ENCODE measurements at regions not wholly inside any gene's neighbourhood (a gene's known extent, or its start where the extent isn't known, plus 50 kb on each side); places are given as distances from the start of the nearest gene placed in this dataset.

DNA sequence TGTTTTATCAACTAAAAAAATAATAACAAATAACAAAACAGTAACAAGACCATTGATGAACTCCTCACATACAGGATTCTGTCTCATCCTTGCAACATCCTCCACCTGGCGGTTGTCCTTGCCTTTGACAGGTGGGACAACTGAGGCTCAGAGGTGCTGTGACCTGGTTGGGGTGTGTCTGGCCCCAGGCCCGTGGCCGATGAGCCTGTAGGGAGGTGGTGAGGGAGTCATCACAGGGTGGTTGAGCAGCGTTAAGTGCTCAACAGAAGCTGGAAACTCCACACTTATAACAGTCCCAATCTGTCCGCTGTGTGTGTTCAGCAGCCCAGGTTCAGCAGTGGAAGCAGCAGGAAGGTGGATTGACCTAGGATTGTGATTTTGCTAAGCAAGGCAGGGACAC, 131.6 kb upstream of the RAB12 start:
- ATAC-seq = no peak
- 87 to 97% methylated on average over 3 to 5 of the region's 5 CpGs for WGBS, 2 donors (ENCODE audit: low coverage in 1 of 2)
- Histone ChIP-seq H3K4me3 (no peak overlapping the region), H3K27ac (no peak overlapping the region), H3K4me1 (no peaks in the 10 kb centered on the region), H3K9me3 (peaks cover 0 to 5% (median 0%) of the 10 kb centered on the region in 3 donors), H3K36me3 (no peaks in the 10 kb centered on the region), H3K27me3 (peaks cover 7% of the 10 kb centered on the region)
- TF ChIP-seq, protein P1, sequence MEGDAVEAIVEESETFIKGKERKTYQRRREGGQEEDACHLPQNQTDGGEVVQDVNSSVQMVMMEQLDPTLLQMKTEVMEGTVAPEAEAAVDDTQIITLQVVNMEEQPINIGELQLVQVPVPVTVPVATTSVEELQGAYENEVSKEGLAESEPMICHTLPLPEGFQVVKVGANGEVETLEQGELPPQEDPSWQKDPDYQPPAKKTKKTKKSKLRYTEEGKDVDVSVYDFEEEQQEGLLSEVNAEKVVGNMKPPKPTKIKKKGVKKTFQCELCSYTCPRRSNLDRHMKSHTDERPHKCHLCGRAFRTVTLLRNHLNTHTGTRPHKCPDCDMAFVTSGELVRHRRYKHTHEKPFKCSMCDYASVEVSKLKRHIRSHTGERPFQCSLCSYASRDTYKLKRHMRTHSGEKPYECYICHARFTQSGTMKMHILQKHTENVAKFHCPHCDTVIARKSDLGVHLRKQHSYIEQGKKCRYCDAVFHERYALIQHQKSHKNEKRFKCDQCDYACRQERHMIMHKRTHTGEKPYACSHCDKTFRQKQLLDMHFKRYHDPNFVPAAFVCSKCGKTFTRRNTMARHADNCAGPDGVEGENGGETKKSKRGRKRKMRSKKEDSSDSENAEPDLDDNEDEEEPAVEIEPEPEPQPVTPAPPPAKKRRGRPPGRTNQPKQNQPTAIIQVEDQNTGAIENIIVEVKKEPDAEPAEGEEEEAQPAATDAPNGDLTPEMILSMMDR (IDR thresholded peaks at IDR 0.05) = no peak
- no peak for TF ChIP-seq EP300 (IDR thresholded peaks at IDR 0.05)
- no peak for TF ChIP-seq POLR2A (IDR thresholded peaks at IDR 0.05)
- TF ChIP-seq POLR2AphosphoS5 (IDR thresholded peaks at IDR 0.05) = no peak

DNA sequence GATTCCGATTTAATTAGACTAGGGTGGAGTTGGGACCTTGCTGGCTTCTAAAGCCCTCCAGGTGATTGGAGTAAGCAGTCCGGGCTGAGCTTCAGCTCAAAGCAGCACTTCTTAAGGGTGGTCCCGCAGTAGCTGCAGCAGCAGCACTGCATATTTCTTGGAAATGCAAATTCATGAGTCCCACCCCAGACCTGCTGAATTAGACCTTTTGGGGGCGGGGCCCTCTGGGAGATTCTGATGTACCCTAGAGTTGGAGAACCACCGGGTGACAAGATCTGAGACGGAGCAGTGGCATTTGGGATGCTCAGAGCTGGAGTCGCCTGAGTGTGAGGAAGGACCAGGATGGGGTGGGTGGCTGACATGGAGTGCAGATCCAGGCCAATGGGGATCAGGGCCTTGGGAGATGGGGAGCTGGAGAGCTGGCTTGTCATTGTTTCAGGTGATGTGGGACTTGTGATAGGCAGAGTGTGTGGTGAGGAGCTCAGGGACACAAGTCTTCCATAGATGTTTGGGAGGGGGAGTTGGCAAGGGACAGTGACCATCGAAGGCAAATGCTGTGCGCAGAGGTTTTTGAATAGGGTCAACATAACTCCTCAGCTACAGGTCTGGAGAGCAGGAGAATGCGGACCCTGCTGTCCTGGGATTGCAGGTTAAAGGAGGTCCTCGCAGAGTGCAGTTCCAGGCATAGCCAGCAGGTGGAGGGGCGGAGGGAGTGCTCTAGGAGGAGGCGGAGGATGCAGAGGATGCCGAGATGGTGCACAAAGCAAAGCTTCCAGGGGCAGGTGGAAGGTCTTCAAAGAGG, 130.9 kb upstream of the RAB12 start:
- no peak overlapping the region for H3K27ac ChIP-seq
- H3K4me3 ChIP-seq = no peak overlapping the region
- peak; percentile 22 for ATAC-seq
- H3K36me3 ChIP-seq = no peaks in the 10 kb centered on the region
- no peak for TF ChIP-seq POLR2A (IDR thresholded peaks at IDR 0.05)
- TF ChIP-seq, protein P1 (IDR thresholded peaks at IDR 0.05) = peak; percentile 51 to 76 (median 66)
- H3K4me1 ChIP-seq = no peaks in the 10 kb centered on the region
- WGBS, 2 donors (ENCODE audit: low coverage in 1 of 2) = 16 to 37% methylated on average over 5 to 8 of the region's 14 CpGs
- H3K27me3 ChIP-seq = peaks cover 7% of the 10 kb centered on the region
- H3K9me3 ChIP-seq = peaks cover 0 to 5% (median 0%) of the 10 kb centered on the region in 3 donors

DNA sequence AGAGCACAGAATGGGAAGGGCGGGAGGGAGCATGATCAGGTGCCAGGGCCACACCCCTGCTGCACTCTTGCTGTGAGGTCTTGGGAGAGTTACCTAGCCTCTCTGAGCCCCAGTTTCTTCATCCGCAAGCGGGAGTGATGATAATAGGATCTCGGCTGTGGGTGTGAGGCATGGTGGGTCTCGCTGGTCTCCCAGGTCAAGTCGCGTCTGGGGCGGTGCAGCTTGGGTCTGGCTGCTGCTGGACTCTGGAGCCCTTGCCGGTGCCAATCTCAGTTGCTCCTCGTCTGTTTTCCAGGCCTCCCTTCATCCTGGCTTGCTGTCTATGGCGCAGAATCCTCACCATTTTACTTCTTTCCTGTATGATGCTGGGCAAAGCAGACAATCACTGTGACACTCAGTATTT, 130.3 kb upstream of the RAB12 start:
- H3K27me3 ChIP-seq = peaks cover 7% of the 10 kb centered on the region
- WGBS, 2 donors (ENCODE audit: low coverage in 1 of 2) = 87 to 95% methylated on average over 3 to 7 of the region's 11 CpGs
- no peaks in the 10 kb centered on the region for H3K36me3 ChIP-seq
- no peak for ATAC-seq
- no peak overlapping the region for H3K27ac ChIP-seq
- no peaks in the 10 kb centered on the region for H3K4me1 ChIP-seq
- no peak overlapping the region for H3K4me3 ChIP-seq
- TF ChIP-seq POLR2A (IDR thresholded peaks at IDR 0.05) = no peak
- TF ChIP-seq, protein P1 (IDR thresholded peaks at IDR 0.05) = no peak
- peaks cover 0 to 5% (median 0%) of the 10 kb centered on the region in 3 donors for H3K9me3 ChIP-seq

DNA sequence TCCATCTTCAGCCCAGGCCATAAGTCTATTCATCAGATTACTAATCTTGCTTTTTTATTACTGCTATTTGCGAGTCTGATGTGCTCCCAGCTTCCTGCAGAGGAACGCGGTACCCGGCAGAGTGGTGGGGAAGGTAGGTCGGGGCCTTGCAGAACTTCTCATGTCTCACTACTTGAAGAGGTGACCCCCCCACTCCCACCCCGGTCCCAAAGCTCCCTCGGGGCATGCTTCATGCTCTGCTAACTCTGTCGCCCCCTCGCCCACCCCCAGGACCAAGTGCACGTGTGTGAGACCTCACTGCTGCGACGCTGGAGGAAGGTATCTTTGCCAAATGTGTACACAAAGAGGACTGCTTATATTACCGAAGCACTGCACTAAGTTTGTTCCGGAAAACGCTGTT, 129.4 kb upstream of the RAB12 start:
- Histone ChIP-seq H3K4me1 (no peaks in the 10 kb centered on the region), H3K27me3 (peaks cover 7% of the 10 kb centered on the region), H3K27ac (no peak overlapping the region), H3K4me3 (no peak overlapping the region), H3K36me3 (no peaks in the 10 kb centered on the region), H3K9me3 (peaks cover 0 to 5% (median 0%) of the 10 kb centered on the region in 3 donors)
- ATAC-seq = no peak
- TF ChIP-seq, protein P1 (IDR thresholded peaks at IDR 0.05) = no peak
- no peak for TF ChIP-seq POLR2A (IDR thresholded peaks at IDR 0.05)
- no peak for TF ChIP-seq EP300 (IDR thresholded peaks at IDR 0.05)
- no peak for TF ChIP-seq POLR2AphosphoS5 (IDR thresholded peaks at IDR 0.05)
- 40 to 80% methylated on average over 1 to 6 of the region's 15 CpGs for whole genome bisulfite sequencing, 2 donors (ENCODE audit: low coverage in 1 of 2)
